ENCODE measurements at regions not wholly inside any gene's neighbourhood (a gene's known extent, or its start where the extent isn't known, plus 50 kb on each side); places are given as distances from the start of the nearest gene placed in this dataset.

GRCh38 chr4:124143632-124144031 is 568.9 kb downstream of the ANKRD50 start:
- Histone ChIP-seq H3K36me3 (ENCODE audit: control insufficient read depth in 2 of 3, insufficient read depth in 3 of 3, low read length in 3 of 3) (no peaks in the 10 kb centered on the region), H3K27ac (ENCODE audit: low read depth in 2 of 2, low read length in 2 of 2) (no peak overlapping the region), H3K4me3 (ENCODE audit: low read length in 3 of 3) (no peak overlapping the region), H3K4me1 (ENCODE audit: control insufficient read depth in 2 of 3, insufficient read depth in 2 of 3, low read depth in 1 of 3, low read length in 3 of 3) (no peaks in the 10 kb centered on the region), H3K9ac (ENCODE audit: low read length in 3 of 3) (no peak overlapping the region), H3K9me3 (ENCODE audit: control insufficient read depth in 2 of 3, insufficient read depth in 1 of 3, low read length in 3 of 3) (no peaks in the 10 kb centered on the region), H3K27me3 (ENCODE audit: control insufficient read depth, insufficient read depth, low read length) (no peaks in the 10 kb centered on the region)
- TF ChIP-seq CTCF (IDR thresholded peaks at IDR 0.05; ENCODE audit: borderline replicate concordance, extremely low read depth, insufficient read depth): no peak
- FAIRE-seq (no peak), DNase-seq (peak in 1 of 5 donors; percentile 27)
- intact Hi-C loops (cut with DNase I): no loop called here

GRCh38 chr4:124144238-124144654 is 568.3 kb downstream of the ANKRD50 start:
- intact Hi-C loops (cut with DNase I): no loop called here
- DNase-seq (peak; percentile 29 to 91 (median 59)), FAIRE-seq (no peak)
- H3K27ac ChIP-seq (ENCODE audit: low read depth in 2 of 2, low read length in 2 of 2): no peak overlapping the region
- no peaks in the 10 kb centered on the region for H3K27me3 ChIP-seq (ENCODE audit: control insufficient read depth, insufficient read depth, low read length)
- no peak overlapping the region for H3K9ac ChIP-seq (ENCODE audit: low read length in 3 of 3)
- no peak for TF ChIP-seq CTCF (IDR thresholded peaks at IDR 0.05; ENCODE audit: borderline replicate concordance, extremely low read depth, insufficient read depth)
- H3K36me3 ChIP-seq (ENCODE audit: control insufficient read depth in 2 of 3, insufficient read depth in 3 of 3, low read length in 3 of 3): no peaks in the 10 kb centered on the region
- no peaks in the 10 kb centered on the region for H3K4me1 ChIP-seq (ENCODE audit: control insufficient read depth in 2 of 3, insufficient read depth in 2 of 3, low read depth in 1 of 3, low read length in 3 of 3)
- no peaks in the 10 kb centered on the region for H3K9me3 ChIP-seq (ENCODE audit: control insufficient read depth in 2 of 3, insufficient read depth in 1 of 3, low read length in 3 of 3)
- peak overlapping the region in 1 of 3 donors; percentile 0 for H3K4me3 ChIP-seq (ENCODE audit: low read length in 3 of 3)

GRCh38 chr4:124146068-124146467 is 566.5 kb downstream of the ANKRD50 start:
- FAIRE-seq: no peak
- Histone ChIP-seq H3K27ac (ENCODE audit: low read depth in 2 of 2, low read length in 2 of 2) (no peak overlapping the region), H3K4me3 (ENCODE audit: low read length in 3 of 3) (no peak overlapping the region), H3K27me3 (ENCODE audit: control insufficient read depth, insufficient read depth, low read length) (no peaks in the 10 kb centered on the region), H3K9me3 (ENCODE audit: control insufficient read depth in 2 of 3, insufficient read depth in 1 of 3, low read length in 3 of 3) (no peaks in the 10 kb centered on the region), H3K4me1 (ENCODE audit: control insufficient read depth in 2 of 3, insufficient read depth in 2 of 3, low read depth in 1 of 3, low read length in 3 of 3) (no peaks in the 10 kb centered on the region), H3K36me3 (ENCODE audit: control insufficient read depth in 2 of 3, insufficient read depth in 3 of 3, low read length in 3 of 3) (no peaks in the 10 kb centered on the region), H3K9ac (ENCODE audit: low read length in 3 of 3) (no peak overlapping the region)
- DNase-seq: no peak
- TF ChIP-seq CTCF (IDR thresholded peaks at IDR 0.05; ENCODE audit: borderline replicate concordance, extremely low read depth, insufficient read depth): no peak
- intact Hi-C loops (cut with DNase I): no loop called here

GRCh38 chr4:124151031-124151430 is 561.5 kb downstream of the ANKRD50 start:
- Histone ChIP-seq H3K4me3 (ENCODE audit: low read length in 3 of 3) (no peak overlapping the region), H3K9ac (ENCODE audit: low read length in 3 of 3) (no peak overlapping the region), H3K27ac (ENCODE audit: low read depth in 2 of 2, low read length in 2 of 2) (no peak overlapping the region), H3K27me3 (ENCODE audit: control insufficient read depth, insufficient read depth, low read length) (no peaks in the 10 kb centered on the region), H3K9me3 (ENCODE audit: control insufficient read depth in 2 of 3, insufficient read depth in 1 of 3, low read length in 3 of 3) (no peaks in the 10 kb centered on the region), H3K4me1 (ENCODE audit: control insufficient read depth in 2 of 3, insufficient read depth in 2 of 3, low read depth in 1 of 3, low read length in 3 of 3) (no peaks in the 10 kb centered on the region), H3K36me3 (ENCODE audit: control insufficient read depth in 2 of 3, insufficient read depth in 3 of 3, low read length in 3 of 3) (no peaks in the 10 kb centered on the region)
- no peak for TF ChIP-seq CTCF (IDR thresholded peaks at IDR 0.05; ENCODE audit: borderline replicate concordance, extremely low read depth, insufficient read depth)
- DNase-seq: no peak
- no peak for FAIRE-seq
- intact Hi-C loops (cut with DNase I): no loop called here
